GM12872 (cell line): ENCODE measurements at regions not wholly inside any gene's neighbourhood (a gene's known extent, or its start where the extent isn't known, plus 50 kb on each side); places are given as distances from the start of the nearest gene placed in this dataset.

Experiments used
- TF ChIP-seq, protein P1 (sequence below): IDR thresholded peaks from 3 replicates; pipeline ENCODE4 v1.5.1; 2011; ENCODE audit warnings: low read depth, mild to moderate bottlenecking, low read length, moderate library complexity; ENCODE audit not compliant: insufficient read depth

DNA sequence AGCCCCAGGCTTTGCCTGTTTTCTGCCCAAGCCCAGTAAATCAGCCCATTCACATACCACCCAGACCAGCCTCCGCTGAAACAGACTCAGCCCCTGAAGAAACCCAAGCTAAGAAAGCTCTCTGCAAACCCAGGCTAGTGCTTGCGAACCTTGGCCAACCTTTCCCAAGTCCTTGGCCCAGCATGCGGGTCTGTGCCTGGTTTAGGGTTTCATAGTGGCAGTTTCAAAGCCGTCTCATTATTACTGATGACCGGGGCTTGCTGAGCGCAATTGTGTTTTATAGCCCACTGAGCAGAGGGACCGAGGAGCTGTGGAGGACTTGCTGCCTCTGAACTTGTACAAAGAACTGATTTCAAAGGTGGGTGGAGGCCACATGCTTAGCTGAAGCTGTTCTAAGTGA, 584.3 kb downstream of the BNC2 start:
- TF ChIP-seq, protein P1, sequence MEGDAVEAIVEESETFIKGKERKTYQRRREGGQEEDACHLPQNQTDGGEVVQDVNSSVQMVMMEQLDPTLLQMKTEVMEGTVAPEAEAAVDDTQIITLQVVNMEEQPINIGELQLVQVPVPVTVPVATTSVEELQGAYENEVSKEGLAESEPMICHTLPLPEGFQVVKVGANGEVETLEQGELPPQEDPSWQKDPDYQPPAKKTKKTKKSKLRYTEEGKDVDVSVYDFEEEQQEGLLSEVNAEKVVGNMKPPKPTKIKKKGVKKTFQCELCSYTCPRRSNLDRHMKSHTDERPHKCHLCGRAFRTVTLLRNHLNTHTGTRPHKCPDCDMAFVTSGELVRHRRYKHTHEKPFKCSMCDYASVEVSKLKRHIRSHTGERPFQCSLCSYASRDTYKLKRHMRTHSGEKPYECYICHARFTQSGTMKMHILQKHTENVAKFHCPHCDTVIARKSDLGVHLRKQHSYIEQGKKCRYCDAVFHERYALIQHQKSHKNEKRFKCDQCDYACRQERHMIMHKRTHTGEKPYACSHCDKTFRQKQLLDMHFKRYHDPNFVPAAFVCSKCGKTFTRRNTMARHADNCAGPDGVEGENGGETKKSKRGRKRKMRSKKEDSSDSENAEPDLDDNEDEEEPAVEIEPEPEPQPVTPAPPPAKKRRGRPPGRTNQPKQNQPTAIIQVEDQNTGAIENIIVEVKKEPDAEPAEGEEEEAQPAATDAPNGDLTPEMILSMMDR: no peak

DNA sequence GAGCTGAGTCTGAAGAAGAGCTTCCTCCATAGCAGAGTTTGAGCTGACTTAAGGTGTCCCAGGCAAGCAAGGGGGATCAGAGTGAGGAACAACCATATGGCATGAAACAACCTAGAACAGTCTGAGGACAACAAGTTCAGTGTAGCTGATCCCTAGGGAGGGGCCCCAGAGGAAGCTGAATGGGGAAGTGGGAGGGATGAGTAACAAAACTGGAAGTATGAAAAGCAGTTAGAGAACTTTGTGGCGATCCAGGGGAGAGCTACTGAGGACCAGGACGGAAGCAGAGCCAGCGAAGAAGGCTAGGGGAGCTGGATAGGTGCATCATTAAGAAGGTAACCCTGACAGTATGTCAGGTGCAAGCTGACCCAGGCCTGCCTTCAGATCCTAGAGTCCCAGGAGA, 580.8 kb downstream of the BNC2 start:
- TF ChIP-seq, protein P1: no peak

DNA sequence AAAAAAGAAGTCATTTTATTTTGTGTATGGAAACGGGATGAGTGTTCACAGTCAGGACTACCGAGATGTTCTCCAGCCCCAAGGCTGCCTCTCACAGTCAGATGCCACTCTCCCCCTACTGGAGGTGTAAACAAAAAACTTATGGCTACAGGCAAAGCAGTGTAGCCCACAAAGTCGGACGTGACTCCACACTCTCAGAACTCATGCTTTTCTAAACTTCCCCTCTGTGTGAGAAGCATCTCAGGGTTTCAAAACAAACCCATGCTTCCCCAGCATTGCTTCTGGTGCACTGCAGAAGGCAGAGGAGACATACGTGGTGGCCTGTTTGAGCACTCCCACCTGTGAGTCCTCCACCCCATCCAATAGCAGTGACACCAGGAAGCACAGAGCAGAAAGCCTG, 580.3 kb downstream of the BNC2 start:
- TF ChIP-seq, protein P1: no peak

DNA sequence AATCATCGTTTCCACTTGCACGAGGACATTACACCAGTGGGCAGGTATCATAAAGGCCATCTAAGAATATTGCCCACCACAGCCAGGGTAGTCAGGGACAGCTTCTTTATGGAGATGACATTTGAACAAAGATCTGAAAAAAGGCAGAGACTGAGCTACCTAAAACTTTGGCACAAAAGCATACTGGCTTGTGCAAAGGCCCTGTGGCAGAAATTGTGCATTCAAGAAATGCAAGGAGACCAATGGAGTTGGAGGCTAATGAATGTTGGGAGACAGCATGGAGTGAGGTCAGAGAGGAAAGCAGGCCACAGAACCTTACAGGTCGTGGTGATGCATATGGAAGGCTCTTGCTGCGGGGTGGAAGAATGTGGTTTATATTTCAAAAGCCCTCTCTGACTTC, 578.5 kb downstream of the BNC2 start:
- TF ChIP-seq, protein P1: no peak

DNA sequence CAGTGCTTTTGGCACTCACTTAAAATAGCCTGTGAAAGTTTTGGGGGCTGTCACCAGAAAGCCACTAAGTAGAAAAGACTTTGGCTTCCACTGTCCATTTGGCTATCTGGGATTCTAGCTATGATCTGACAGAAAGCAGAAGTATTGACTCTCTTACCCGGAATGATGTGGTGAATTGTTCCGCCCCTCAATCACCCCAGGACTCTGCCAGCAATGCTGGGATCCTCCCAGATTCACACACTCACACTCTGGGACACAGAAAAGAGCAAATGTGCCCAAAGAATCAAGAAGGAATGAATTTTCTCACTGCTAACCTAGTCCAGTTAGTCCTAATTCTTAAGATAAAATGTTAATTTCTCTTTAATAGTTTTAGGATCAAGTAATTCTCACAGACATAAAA, 576.9 kb downstream of the BNC2 start:
- TF ChIP-seq, protein P1: no peak

DNA sequence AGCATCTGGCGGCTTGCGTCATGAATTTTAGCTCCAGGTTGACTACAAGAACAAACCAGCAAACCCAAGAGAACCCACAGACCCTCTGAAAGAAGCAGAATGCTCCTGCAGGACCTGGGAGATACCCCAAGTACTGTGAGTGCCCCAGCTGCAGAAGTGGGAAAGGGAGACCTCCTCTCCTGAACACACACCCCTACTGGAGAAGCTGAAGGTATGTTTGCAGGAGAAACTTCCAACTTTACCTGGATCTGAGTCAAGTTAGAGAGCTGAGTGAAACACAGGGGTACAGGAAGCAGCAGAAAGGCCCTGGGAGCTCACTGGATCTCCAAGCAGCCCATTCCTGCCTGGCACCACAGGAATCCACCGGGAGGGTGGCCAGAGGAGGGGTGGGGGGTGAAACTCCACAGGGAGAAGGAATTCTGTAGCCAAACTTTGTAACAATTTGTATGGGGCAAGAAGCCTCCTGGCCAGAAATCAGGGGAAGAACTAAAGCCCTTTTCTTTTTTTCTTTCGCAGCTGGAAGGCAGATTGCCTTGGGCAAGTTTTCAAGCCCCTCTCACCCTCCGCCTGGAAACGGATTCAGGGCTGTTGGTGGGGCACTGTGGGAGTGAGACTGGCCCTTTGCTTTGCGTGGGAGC, 576.2 kb downstream of the BNC2 start:
- TF ChIP-seq, protein P1: no peak

DNA sequence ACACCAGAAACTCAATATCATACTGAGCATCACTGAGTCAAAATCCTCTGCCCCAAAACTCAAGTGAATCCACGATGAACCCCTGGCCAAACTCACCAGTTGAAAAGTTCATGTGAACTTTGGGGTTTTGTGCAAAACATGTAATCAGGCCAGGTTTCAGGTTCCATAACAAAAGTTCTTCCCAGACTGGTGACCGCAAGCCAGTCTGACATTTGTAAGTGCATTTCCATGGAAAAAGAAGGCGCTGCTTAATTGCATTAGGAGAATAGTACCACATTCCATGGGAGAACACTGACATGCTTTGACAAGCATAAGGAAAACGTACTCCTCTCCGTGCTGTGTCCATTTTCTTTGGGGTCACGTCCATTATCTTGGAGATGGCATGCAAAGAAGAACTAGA, 567.0 kb downstream of the BNC2 start:
- TF ChIP-seq, protein P1: no peak

DNA sequence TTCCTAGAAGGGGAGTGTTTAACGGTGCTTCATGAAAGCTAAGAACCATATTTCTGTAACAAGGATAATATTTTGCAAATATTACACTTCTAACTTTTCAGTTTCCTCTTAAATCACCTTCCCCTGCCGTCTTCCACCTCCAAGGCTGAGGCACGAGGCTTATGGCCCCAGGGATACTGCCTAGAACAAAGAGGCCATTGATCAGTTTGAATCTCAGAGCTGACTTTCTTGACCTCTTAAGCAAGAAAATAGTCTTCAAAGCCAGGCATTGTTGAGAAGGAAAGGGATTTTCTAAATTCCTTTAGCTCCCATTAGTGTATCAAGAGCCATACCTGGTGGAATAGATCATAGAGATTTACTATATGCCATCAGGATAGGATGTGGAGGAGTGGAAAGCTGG, 566.2 kb downstream of the BNC2 start:
- TF ChIP-seq, protein P1: no peak
